HG03095 (cell line): ENCODE measurements at regions not wholly inside any gene's neighbourhood (a gene's known extent, or its start where the extent isn't known, plus 50 kb on each side); places are given as distances from the start of the nearest gene placed in this dataset.

ENCODE experiments used
- ATAC-seq: cut with Tn5 transposase; IDR thresholded peaks from one replicate; pipeline ENCODE4 v1.9.1; 2021; ENCODE audit warnings: moderate library complexity; ENCODE audit not compliant: unreplicated experiment

DNA sequence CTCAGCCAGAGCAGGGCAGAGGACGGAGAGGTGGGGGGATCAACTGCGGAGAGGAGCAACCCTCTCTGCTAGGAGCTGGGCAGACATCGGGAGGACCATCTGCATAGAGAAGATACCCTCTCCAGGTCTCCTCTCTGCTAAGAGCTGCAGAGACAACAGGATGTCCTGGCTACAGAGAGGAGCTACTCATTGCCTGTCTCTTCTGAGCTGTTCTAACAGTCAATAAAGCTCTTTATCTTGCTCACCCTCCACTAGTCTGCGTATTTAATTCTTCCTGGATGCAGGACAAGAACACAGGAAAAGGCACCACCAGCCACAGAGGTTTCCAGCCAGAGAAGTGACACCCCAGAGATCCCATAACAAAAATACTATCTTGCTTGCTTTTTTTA lies 871.1 kb upstream of the GJE1 start:
- no peak for ATAC-seq

DNA sequence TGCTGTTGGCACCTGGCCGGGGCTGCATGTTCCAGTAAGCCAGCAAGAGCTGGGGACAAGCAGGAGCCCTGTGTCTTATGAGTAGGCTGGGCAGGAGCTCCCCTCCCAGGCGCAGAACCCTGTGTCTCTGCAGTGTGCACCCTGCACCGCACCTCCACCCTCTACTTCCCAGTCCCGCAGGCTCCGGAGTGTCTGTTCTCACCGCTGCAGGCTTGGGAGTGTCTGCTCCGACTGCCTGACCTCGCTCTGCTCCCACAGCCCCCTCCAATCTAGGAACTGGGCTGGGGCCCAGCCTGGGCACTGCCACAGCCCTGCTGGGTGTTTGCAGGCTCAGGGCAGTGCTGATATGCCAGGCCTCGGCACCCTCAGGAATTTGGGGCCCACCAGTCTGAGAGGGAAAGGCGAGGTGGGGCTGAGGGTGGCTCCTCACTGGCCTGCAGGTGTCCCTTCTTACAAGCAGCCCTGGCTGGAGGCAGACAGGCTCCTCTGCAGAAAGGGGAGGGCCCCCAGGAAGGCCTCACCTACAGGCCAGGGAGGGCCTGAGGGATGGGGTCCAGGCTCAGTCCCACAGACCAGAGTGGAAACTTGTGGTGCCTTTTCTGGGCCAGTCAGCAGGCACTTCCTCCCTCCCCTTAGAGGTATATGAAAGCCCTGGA lies 871.6 kb upstream of the GJE1 start:
- no peak for ATAC-seq

DNA sequence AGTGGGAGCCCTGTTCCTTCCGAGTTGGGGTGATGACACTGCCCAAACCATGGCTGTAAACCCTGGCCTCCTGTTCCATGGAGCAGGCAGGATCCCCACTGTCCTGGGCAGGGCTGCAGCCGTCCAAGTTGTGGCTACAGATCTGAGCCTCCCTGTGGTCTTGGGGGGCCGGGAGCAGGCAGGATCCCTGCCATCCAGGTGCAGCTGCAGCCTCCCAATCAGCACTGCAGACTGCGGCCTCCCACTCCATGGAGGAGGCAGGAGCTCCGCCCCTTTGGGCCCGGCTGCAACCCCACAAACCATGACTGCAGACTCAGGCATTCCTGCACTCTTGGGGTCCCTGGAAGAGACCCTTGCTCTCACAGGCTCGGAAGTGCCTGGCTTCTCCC lies 872.1 kb upstream of the GJE1 start:
- ATAC-seq = no peak

DNA sequence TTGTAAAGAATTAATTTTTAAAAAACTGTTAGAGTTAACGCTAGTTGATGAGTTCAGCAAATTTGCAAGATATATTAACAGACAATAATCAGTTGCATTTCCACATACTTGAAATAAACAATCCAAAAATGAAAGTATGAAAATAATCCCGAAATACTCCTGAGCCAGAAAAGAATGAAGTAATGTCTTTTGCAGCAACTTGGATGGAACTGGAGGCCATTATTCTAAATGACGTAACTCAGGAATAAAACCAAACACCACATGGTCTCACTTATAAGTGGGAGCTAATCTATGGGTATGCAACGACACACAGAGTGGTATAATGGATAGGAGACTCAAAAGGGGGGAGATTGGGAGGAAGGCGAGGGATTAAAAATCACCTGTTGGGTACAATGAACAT lies 872.9 kb upstream of the GJE1 start:
- no peak for ATAC-seq

DNA sequence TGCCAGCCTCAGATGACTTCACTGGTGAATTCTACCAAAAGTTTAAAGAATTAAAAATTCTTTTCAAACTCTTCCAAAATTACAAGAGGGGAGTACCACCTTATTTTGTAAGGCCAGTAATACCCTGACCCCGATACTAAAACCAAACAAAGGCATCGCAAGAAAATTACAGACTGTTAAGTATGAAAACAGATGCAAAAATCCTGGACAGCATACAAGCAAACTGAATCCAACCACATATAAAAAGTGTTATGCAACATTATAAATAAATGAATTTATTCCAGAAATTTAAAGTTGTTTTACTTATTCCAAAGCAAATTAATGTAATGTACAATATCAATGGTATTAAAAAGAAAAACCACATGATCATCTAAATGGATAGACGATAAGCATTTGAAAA lies 873.6 kb upstream of the GJE1 start:
- ATAC-seq = no peak

DNA sequence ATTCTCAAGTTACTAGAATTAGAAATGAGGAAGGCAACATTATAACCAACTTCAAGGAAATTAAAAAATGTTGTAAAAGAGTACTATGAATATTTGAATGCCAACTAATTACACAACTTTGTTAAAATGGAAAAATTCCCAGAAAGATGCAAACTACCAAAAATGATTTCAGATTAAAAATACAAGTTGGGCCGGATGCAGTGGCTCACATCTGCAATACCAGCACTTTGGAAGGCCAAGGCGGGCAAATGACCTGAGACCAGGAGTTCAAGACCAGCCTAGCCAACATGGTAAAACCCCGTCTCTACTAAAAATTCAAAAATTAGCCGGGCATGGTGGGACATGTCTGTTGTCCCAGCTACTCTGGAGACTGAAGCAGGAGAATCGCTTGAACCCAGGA lies 874.2 kb upstream of the GJE1 start:
- ATAC-seq = no peak

DNA sequence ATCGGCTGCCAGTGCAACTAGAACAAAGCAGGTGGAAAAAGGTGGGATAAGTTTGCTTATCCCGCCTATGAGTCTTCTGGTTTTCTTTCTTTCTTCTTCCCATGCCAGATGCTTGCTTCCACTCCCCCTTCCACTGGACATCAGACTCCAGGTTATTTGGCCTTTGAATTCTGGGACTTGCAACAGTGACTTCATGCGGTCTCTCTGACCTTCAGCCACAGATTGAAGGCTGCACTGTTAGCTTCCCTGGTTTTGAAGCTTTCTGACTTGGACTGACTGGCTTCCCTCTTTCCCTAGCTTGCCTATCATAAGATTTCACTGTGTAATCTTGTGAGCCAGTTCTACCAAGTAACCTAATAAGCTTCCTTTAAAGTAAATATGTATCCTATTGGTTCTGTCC lies 878.4 kb upstream of the GJE1 start:
- no peak for ATAC-seq

DNA sequence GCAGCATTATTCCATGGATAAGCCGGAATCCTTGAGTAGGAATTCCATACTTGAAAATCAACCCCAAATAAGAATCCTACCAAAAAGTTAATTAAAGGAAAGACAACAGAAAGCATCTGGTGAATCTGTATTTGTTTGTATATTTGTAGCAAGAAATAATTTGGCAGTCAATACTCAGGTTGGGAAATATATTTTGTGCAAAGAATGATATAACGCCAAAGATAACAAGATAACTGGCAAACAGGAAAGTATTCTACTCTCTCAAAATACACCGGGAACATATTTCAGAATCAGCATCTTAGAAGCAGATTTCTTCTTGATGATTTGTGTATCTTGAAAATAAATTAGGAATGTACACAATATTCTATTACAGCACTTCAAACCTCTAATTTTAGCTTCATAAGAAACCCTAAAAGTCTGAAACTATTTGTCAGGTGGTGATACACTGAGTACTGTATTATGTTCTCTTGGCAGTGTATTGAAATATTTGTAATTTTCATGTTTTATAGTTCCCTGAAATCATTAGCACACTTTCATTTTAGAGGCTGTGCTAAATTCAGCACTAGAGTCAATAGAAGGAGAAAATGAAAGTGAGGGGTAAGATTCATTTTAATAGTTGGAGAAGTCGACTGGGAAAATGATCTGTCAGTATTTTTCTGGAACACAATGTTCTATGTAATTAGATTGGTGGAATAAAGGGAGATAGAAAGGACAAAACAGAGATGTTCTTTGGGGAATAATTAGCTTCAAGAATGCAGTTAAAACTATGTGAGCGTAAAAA lies 879.7 kb upstream of the GJE1 start:
- no peak for ATAC-seq

DNA sequence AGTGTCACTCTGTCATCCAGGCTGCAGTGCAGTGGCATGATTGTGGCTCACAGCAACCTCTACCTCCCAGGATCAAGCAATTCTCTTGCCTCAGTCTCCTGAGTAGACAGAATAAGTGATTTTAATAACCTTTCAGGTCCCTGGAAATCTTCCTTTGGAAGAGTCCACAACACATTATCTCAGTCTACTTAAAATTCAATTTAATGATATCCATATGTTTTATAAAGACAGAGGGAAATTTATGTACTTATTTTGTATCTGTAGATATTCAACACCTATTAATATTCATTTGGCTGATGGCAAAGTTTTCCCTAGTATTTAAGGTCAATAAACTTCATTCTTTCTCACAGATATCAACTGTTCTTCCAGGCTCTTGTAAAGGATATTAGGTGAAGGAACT lies 881.4 kb upstream of the GJE1 start:
- ATAC-seq = no peak

DNA sequence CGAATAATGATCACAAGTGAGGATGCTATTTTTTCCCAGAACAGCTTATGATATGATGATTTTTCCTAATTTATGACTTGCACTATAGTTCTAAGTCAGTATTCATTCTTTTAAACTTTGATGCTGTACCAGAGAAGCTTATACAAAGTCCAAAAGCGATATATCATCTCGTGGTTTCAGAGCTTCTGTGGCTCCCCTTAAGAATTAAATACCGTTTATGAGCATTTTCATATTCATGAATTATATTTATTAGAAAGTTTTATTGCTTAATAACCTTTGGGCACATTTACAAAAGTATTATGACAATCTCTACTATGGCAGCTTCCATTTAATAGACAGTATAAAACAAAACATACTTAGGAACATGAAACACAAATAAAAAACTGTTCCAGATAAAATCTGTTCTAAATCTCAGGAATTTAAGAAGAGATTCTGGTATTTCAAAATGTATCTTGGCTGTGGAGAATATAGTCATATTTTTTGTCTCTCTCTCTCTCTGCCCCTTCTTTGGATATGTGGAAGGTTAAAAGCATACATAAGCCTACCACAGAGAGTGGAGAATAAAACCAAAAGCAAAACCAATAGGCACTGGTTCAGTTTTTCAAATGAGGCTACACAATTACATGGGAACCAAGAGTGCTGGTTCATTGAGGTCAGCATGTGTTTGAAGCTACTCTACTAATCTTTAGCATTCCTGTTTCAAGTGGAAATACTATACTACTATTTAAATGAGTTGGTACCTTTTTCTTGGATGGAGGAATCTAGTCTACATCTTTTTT lies 884.5 kb upstream of the GJE1 start:
- ATAC-seq = no peak

DNA sequence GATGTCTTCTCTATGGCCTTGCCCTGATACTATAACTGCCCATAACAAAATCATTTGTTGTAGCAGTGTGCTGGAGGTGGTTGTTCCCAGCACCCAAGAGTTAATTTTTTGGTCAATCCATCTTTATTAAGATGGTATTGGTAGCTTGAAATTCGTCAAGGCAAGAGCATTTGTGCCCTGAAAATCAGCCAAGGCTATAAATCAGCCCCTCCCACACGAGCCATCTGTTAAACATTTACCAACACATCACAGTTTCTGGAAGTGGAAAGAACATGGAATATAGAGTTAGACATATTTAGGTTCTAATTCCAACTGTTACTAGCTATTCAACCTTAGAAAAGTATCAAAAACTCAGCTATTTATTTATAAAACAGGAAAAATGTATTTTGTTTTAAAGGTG lies 888.4 kb upstream of the GJE1 start:
- ATAC-seq = no peak

DNA sequence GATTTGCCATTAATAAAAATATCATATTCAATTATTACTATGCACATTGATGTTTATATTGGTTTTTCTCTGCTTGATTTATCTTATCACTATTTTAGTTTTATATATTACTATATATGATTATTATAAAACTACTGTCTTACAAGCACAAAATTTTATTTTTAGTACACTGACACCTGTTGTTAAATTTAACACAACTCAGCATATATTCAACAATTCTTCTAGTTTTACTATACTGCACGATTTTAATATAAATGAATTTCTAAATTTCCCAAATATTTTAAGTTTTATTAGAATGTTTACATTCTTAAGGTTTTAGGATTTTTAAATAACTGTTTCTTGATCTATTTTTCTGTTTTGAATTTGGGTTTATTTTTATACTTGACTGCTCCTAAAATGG lies 889.8 kb upstream of the GJE1 start:
- no peak for ATAC-seq

DNA sequence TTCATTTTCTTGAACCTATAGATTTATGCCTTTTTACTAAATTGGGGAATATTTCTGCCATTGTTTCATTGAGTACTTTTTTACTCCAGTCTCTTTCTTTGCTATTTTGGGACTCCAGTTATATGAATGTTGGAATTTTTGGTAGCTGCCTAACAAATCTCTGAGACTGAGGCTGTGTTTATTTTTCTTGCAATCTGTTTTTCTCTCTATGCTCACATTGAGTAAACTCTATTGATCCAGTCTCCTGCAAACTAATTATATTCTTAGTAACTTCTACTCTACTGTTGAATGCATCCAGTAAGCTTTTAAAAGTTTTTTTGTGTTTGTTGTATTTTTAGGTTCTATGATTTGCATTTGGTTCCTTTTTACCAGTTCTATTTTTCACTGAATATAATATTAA lies 903.4 kb upstream of the GJE1 start:
- ATAC-seq = no peak

DNA sequence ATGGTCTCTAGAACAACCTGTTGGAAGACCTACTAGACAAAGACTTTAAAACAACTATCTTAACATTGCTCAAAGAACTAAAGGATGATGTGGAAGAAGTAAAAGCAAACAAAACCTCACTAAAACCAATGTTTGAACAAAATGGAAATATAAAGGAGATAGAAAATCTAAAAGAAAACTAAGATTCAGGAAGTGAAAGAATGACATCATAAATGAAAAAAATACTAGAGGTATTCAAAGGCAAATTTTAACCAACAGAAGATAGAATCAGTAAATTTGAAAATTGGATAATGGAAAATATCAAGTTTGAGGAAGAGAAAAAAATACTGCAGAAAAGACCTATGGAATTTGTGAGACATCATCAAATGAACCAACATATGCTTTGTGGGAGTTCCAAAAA lies 914.1 kb upstream of the GJE1 start:
- ATAC-seq = no peak

DNA sequence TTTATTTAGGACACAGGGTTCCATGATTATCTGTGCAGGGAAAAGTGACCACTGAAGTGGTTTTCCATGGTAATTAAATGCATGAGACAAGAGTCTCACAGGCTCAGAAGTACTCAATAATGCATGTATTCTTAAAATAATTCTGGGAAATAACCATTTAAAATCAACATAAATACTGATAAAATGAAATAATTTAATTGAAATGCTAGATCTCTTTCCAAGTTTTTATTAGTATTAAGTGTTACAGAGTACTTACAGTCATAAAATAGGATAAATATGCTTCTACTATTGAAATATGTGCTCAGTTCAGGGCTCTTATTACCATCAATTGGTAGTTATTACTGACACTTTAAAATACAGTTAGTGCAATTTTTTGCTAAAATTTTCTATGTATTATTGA lies 916.0 kb upstream of the GJE1 start:
- no peak for ATAC-seq

DNA sequence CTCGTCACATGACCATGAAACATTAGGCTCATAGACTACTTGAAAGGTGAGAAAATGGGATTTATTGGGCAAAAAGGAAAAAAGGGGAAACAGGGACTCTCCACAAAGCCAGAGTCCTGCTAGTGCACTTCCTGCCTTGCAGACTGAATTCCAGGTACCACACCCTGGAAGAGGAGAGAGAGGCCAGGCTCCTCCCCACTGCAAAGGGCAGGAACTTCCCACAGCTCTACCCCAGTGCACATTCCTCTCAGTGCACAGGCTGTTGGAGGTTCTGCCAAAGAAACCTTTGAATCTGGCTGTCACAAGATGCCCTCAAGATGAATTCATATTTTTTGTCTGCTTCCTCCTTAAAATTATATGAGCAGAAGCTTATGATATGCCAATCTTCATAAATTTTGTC lies 920.4 kb upstream of the GJE1 start:
- ATAC-seq = no peak

DNA sequence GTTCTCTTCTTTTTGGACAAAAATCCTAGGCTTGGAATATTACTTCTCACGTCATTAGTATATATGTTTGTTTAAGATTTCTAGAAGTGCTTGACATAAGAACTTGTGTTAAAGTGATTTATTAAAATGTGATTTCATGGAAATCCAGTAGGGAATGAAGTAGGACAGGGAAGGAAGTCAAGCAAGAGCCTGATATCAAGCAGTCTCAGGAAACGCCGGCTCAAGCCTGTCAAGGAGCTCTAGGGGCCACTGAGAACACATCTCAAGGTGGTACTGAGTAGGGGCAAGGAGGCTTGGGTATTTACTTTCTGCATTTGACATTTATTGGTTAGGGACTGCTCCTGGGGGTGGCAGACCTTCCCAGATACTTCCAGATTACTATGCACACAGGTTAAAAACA lies 920.9 kb upstream of the GJE1 start:
- no peak for ATAC-seq

DNA sequence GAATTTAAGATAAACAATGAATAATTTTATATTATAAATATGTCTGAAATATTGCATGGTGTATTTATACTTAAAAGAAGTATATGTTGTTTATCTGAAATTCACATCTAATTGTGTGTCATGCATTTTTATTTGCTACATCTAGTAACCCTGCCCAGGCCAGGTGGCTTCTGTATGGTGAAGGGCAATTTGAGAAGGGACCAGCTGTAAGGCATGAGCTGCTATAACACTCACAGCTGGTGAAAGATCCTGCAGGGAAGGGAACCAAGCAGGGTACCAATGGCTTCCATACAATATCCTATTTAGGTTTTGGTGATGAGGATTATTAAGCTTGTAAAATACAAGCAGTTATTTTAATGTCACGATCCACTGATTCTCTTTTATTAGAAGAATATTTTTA lies 921.8 kb upstream of the GJE1 start:
- ATAC-seq = no peak

DNA sequence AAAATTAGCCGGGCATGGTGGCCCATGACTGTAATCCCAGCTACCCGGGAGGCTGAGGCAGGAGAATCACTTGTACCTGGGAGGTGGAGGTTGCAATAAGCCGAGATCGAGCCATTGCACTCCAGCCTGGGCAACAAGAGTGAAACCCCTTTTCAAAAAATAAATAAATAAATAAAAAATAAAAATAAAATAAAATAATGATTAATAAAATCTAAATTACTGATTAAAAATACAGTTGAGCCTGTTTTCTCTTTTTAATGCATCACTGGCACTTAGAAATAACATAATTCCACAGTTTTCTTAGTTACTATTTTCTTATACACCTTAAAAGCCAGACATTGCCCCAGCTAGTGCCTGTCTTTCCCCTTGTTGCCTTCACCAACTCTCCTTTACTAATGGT lies 922.8 kb upstream of the GJE1 start:
- ATAC-seq = no peak

DNA sequence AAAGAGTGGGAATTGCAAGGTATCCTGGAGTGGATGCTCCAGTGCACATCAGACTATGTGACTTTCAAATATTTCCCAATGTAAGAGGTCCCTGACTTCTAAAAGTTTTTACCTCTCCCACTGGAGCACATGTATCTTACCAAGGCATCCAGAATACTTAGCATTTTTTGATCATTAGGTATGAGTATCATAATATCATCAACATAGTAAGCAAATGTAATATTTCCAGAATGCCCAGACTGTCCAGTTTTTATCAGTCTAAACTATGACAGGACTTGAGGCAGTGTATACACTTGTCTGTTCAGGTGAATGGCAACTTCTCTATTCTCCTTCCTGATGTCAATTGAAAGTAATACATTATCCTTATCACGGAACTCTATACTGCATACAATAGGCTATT lies 924.6 kb upstream of the GJE1 start:
- ATAC-seq = no peak

DNA sequence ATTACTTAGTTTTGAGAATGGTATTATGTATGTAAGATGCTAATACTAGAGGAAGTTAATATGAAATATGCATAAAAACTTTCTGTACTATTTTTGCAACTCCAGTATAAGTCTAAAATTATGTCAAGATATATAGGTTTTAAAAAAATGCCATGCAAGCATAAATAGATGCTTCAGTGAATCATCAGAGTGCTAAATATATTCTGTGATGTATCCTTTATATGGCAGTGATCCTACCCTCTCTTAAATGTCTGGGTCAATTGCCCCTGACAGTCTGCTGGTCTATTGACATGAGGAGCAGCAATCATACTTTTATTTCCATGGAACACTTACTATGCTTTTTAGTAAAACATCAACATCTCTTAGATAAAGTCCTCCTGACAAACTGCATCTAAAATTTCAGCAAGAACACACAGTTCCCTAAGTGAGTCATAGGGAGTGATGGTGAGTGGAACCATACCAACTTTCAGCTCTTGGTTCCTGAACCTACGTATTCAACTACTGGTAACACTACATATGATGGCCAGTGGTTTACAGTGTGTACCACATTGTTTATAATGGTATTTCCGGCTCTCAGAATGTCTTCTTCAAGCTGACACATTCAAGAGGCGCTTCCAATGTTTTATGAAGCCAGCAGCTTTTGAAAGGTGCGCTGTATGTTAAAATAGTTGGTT lies 928.7 kb upstream of the GJE1 start:
- ATAC-seq = no peak

DNA sequence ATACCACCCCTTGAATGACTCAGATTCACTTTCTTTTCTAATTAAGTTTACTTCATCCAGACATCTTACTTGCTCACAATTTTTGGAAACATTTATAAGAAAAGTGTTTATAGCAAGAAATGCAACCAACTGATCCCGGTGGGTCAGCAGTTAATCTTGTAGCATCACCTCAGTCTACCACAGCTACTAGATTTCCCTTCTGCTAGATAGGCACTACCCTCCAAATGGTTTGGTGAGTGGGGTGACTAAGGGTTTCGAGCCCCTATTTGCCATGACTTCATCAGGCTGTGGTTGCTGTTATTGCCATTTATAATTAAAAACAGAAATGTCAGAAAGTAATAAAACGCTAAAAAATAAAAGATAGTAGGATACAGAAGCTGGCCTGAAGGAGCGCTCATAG lies 930.1 kb upstream of the GJE1 start:
- no peak for ATAC-seq
